Upper lobe of left lung (tissue), 4 donors: ENCODE measurements at regions not wholly inside any gene's neighbourhood (a gene's known extent, or its start where the extent isn't known, plus 50 kb on each side); places are given as distances from the start of the nearest gene placed in this dataset.
"Not testable (repeated sequence)": the region's sequence is repeated elsewhere in the genome, so short reads cannot be mapped to it uniquely, and the experiment has no call there.

Source experiments
- CTCF ChIP-seq, 6 experiments: fragments of 450-650 bp in 4 of 6; fragments of 200-600 bp in 2 of 6; sonication (generic) in 2 of 6; IDR thresholded peaks; one replicate each; pipeline ENCODE4 v1.5.1; 2016 to 2019; ENCODE audit warnings: antibody characterized with exemption in 6 of 6
- POLR2A ChIP-seq, 4 donors: fragments of 450-650 bp; IDR thresholded peaks; one replicate each; pipeline ENCODE4 v1.5.1; 2016 to 2017; ENCODE audit warnings: antibody characterized with exemption in 4 of 4, mild to moderate bottlenecking in 2 of 4

GRCh38 chr15:92804610-92804936, 95.6 kb upstream of the CHD2 start:
- TF ChIP-seq CTCF (IDR thresholded peaks at IDR 0.05): not testable (repeated sequence)
- TF ChIP-seq POLR2A (IDR thresholded peaks at IDR 0.05): peak in 1 of 4 donors; percentile 11
